Nephron progenitor cell (in vitro differentiated cells): ENCODE measurements at regions not wholly inside any gene's neighbourhood (a gene's known extent, or its start where the extent isn't known, plus 50 kb on each side); places are given as distances from the start of the nearest gene placed in this dataset.

Source experiments
- DNase-seq: peaks from one replicate; pipeline ENCODE4 v3.0.0; 2021
- H3K27ac Mint-ChIP-seq: 2 replicates; pipeline ENCODE4 v1.8.0; 2021; ENCODE audit warnings: mild to moderate bottlenecking, moderate library complexity, mixed read lengths
- H3K27me3 Mint-ChIP-seq: 2 replicates; pipeline ENCODE4 v1.8.0; 2021; ENCODE audit warnings: mild to moderate bottlenecking, low read depth, mixed read lengths; ENCODE audit not compliant: poor library complexity
- H3K36me3 Mint-ChIP-seq: 2 replicates; pipeline ENCODE4 v1.8.0; 2021; ENCODE audit warnings: low read depth, mixed read lengths
- H3K4me1 Mint-ChIP-seq: 2 replicates; pipeline ENCODE4 v1.8.0; 2021; ENCODE audit warnings: mixed read lengths
- H3K4me3 Mint-ChIP-seq: 2 replicates; pipeline ENCODE4 v1.8.0; 2021; ENCODE audit warnings: mild to moderate bottlenecking, moderate library complexity, mixed read lengths
- H3K9me3 Mint-ChIP-seq: 2 replicates; pipeline ENCODE4 v1.8.0; 2021; ENCODE audit warnings: mild to moderate bottlenecking, moderate library complexity, mixed read lengths
- TF ChIP-seq, protein P1 (sequence below): fragments of 200-600 bp; sonication (generic); IDR thresholded peaks from 2 replicates; pipeline ENCODE4 v1.5.0; 2021; ENCODE audit warnings: antibody characterized with exemption

DNA sequence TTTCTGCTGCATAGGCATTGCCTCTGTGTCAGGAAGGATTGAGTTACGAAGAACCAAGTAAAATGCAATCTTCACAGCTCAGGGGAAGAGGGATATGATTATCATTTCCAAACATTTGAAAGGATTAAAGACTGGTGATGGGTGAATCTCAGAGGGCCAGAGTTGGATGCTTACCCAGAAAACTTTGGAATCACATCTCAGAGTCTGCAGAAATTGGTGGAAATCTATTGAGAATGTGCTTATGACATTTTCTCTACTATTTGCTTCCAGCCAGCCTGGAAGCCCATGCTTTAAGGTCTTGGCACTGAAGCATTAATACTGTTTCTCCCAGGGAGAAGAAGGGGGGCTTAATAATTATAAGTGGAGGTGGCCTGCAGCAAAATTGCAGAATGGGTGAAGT, 1301.4 kb upstream of the PIK3C3 start:
- Mint-ChIP-seq H3K27me3 (peaks cover 4% of the 10 kb centered on the region), H3K4me1 (peaks cover 5% of the 10 kb centered on the region), H3K9me3 (peaks cover 5% of the 10 kb centered on the region), H3K27ac (no peak overlapping the region), H3K36me3 (no peaks in the 10 kb centered on the region), H3K4me3 (no peak overlapping the region)
- TF ChIP-seq, protein P1, sequence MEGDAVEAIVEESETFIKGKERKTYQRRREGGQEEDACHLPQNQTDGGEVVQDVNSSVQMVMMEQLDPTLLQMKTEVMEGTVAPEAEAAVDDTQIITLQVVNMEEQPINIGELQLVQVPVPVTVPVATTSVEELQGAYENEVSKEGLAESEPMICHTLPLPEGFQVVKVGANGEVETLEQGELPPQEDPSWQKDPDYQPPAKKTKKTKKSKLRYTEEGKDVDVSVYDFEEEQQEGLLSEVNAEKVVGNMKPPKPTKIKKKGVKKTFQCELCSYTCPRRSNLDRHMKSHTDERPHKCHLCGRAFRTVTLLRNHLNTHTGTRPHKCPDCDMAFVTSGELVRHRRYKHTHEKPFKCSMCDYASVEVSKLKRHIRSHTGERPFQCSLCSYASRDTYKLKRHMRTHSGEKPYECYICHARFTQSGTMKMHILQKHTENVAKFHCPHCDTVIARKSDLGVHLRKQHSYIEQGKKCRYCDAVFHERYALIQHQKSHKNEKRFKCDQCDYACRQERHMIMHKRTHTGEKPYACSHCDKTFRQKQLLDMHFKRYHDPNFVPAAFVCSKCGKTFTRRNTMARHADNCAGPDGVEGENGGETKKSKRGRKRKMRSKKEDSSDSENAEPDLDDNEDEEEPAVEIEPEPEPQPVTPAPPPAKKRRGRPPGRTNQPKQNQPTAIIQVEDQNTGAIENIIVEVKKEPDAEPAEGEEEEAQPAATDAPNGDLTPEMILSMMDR = no peak
- no peak for DNase-seq

DNA sequence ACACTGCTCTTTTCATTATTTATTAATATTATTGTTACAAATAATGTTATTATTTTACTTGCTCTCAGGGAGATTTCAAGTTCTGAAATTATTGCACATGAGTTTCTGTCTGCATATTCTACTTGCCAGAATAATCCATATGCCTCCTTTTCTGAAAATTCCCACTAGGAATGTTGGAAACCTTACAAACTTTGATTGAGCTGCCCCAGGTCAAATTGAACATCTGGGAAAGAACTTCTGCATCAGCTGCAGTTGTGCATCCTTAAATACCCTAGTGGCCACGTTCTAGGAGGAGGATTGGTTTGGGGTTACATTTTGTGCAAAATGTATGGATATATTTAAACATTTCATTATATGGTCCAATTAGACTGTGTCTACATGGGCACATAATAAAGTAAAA, 1302.7 kb upstream of the PIK3C3 start:
- H3K36me3 Mint-ChIP-seq = no peaks in the 10 kb centered on the region
- H3K27ac Mint-ChIP-seq = no peak overlapping the region
- TF ChIP-seq, protein P1 = no peak
- peaks cover 4% of the 10 kb centered on the region for H3K27me3 Mint-ChIP-seq
- H3K4me3 Mint-ChIP-seq = no peak overlapping the region
- peaks cover under 1% of the 10 kb centered on the region for H3K9me3 Mint-ChIP-seq
- H3K4me1 Mint-ChIP-seq = peaks cover 5% of the 10 kb centered on the region
- no peak for DNase-seq

DNA sequence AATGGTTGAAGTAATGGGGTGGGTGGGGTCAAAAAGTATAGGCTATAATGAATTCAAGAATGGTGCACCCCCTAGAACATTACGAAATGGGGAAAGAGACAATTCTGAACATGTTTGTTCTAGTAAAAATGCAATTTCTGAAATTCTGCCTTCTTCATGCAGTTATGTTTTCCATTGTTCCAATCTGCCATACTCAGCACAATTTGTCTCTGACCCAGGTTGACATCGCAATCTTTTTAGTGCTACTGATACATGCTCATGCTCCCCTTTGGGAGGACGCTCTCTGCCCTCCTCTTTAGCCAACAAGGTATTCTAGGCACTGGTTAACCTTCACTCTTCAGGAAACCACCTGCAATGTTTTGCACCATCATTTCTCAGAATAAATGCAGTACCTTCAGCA, 1303.9 kb upstream of the PIK3C3 start:
- TF ChIP-seq, protein P1 = no peak
- peaks cover 4% of the 10 kb centered on the region for H3K27me3 Mint-ChIP-seq
- no peak for DNase-seq
- no peaks in the 10 kb centered on the region for H3K9me3 Mint-ChIP-seq
- H3K27ac Mint-ChIP-seq = no peak overlapping the region
- no peak overlapping the region for H3K4me3 Mint-ChIP-seq
- no peaks in the 10 kb centered on the region for H3K36me3 Mint-ChIP-seq
- peaks cover 5% of the 10 kb centered on the region for H3K4me1 Mint-ChIP-seq

DNA sequence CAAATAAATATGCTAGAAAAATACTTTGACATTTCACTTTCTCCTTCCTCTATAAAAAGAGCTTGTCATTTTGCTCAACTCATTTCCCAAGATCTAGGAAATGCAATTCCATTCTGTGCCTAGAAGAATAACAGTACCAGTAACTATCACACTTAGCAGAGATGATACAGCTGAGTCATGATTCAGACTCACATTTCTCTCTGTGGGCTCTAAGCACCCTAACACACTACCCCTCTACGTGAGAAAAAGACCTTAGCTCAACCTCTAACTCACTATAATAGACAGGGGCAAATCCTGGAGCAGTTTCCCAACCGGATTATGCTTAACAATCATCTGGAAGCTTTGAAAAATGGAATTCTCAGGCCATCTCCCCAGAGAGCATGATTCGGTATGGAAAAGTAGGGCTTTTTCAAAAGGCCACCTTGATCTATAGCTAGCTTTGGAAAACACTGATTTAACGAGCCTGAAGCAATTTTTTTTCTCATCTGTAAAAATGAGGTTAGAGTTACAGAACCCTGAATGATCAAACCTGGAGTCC, 1312.3 kb upstream of the PIK3C3 start:
- H3K36me3 Mint-ChIP-seq = no peaks in the 10 kb centered on the region
- H3K4me3 Mint-ChIP-seq = no peak overlapping the region
- no peak for DNase-seq
- TF ChIP-seq, protein P1 = no peak
- H3K27ac Mint-ChIP-seq = no peak overlapping the region
- H3K9me3 Mint-ChIP-seq = no peaks in the 10 kb centered on the region
- H3K4me1 Mint-ChIP-seq = peaks cover 5% of the 10 kb centered on the region
- H3K27me3 Mint-ChIP-seq = no peaks in the 10 kb centered on the region

DNA sequence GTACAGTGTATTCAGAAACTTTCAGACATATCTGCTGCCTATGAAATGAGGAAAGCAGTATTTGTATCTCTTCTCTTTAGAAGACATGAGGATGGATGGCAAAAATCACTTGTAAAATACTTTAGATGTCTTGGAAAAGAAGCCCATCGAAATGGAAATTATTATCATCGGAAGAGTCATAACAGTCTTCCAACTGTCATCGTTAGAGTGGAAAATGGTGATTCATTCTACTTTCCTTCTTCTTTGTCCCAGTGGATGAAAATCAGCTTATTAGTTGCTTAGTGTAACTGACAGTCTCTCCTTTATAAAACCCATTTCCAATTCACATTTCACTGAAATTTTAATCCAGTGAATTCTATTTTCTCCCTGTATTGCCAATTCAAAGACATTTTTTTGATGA, 1323.7 kb upstream of the PIK3C3 start:
- no peak overlapping the region for H3K4me3 Mint-ChIP-seq
- H3K4me1 Mint-ChIP-seq = no peaks in the 10 kb centered on the region
- H3K9me3 Mint-ChIP-seq = peaks cover 10% of the 10 kb centered on the region
- H3K36me3 Mint-ChIP-seq = no peaks in the 10 kb centered on the region
- TF ChIP-seq, protein P1 = no peak
- H3K27me3 Mint-ChIP-seq = peaks cover 4% of the 10 kb centered on the region
- no peak overlapping the region for H3K27ac Mint-ChIP-seq
- DNase-seq = no peak

DNA sequence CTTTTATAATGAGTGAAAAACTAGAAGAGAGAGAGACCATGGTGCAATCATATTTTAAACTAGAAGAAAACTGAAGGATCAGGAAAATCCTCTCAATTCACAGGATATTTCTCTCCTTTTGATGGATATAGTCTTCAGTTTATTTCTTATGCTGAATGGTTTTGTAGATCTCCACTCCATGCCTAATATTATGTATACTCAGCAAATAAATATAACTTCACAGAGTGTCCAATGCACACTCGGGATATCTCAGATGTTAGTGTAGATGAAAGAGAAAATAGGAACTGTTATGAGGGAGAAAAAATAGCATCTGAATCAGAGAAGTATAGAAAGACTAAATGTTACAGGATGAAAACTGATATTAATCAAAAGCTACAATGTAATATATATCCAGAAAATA, 1324.5 kb upstream of the PIK3C3 start:
- Mint-ChIP-seq H3K4me3 (no peak overlapping the region), H3K4me1 (no peaks in the 10 kb centered on the region), H3K27me3 (peaks cover 4% of the 10 kb centered on the region), H3K36me3 (no peaks in the 10 kb centered on the region), H3K27ac (no peak overlapping the region), H3K9me3 (peaks cover 5% of the 10 kb centered on the region)
- TF ChIP-seq, protein P1 = no peak
- no peak for DNase-seq
